Karpas-422 (cell line): ENCODE measurements at regions not wholly inside any gene's neighbourhood (a gene's known extent, or its start where the extent isn't known, plus 50 kb on each side); places are given as distances from the start of the nearest gene placed in this dataset.

ENCODE experiments used
- DNase-seq: peaks from one replicate; pipeline ENCODE4 v3.0.0-alpha.2; 2015
- H2AFZ ChIP-seq: fragments of 200-600 bp; sonication (generic); 2 replicates; pipeline ENCODE4 v1.6.1; 2014; ENCODE audit warnings: antibody characterized with exemption, low read length, mixed read lengths
- H3K27ac ChIP-seq: fragments of 200-600 bp; sonication (generic); 2 replicates; pipeline ENCODE4 v1.5.1; 2014; ENCODE audit warnings: mild to moderate bottlenecking, low read length, moderate library complexity
- H3K27me3 ChIP-seq: fragments of 200-600 bp; sonication (generic); 2 replicates; pipeline ENCODE4 v1.6.1; 2014; ENCODE audit warnings: low read length, mixed read lengths
- H3K36me3 ChIP-seq: fragments of 200-600 bp; sonication (generic); 2 replicates; pipeline ENCODE4 v1.6.1; 2014; ENCODE audit warnings: low read length, mixed read lengths; ENCODE audit not compliant: insufficient read depth
- H3K4me1 ChIP-seq: fragments of 200-600 bp; sonication (generic); 2 replicates; pipeline ENCODE4 v1.6.1; 2014; ENCODE audit warnings: mild to moderate bottlenecking, low read length, mixed read lengths
- H3K4me2 ChIP-seq: fragments of 200-600 bp; sonication (generic); 2 replicates; pipeline ENCODE4 v1.6.1; 2014; ENCODE audit warnings: low read length, low read depth, mild to moderate bottlenecking; ENCODE audit not compliant: poor library complexity, severe bottlenecking
- H3K4me3 ChIP-seq: fragments of 200-600 bp; sonication (generic); 2 replicates; pipeline ENCODE4 v1.5.1; 2014; ENCODE audit warnings: mild to moderate bottlenecking, antibody characterized with exemption, low read length, mixed read lengths
- H3K79me2 ChIP-seq: fragments of 200-600 bp; sonication (generic); 2 replicates; pipeline ENCODE4 v1.6.1; 2014; ENCODE audit warnings: mild to moderate bottlenecking, low read length, mixed read lengths
- H3K9ac ChIP-seq: fragments of 200-600 bp; sonication (generic); 2 replicates; pipeline ENCODE4 v1.6.0; 2014; ENCODE audit warnings: low read length
- H3K9me2 ChIP-seq: fragments of 200-600 bp; sonication (generic), shearing (Covaris generic); replicated peaks from 2 replicates; pipeline ENCODE4 v1.6.0; 2014; ENCODE audit warnings: mild to moderate bottlenecking, low read length, moderate library complexity; ENCODE audit not compliant: insufficient read depth
- H3K9me3 ChIP-seq: fragments of 300-700, 200-600 bp; sonication (generic); 2 replicates; pipeline ENCODE4 v1.6.1; 2014; ENCODE audit warnings: low read length, mixed read lengths
- H4K20me1 ChIP-seq: fragments of 200-600 bp; sonication (generic); 2 replicates; pipeline ENCODE4 v1.6.1; 2014; ENCODE audit warnings: mild to moderate bottlenecking, antibody characterized with exemption, low read length, low read depth; ENCODE audit not compliant: insufficient read depth

DNA sequence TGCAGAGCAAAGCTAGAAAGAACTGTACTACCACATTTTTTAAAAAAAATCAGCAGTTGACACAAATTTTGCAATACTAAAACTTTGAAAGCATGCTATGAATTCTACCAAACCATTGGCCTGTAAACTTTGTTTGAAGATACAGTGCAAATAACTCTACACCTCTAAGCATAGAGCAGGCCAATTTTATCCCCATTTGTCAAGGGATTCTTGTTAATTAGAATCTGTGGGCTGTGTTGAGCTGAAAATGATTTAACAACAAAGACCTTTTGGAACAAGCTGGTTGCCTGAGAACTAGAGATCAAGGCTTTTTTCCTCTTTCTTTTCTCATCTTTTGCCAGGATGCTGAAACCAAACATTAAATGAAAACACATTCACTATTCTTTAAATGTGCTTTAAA lies 886.0 kb upstream of the CDH2 start:
- H4K20me1 ChIP-seq = no peaks in the 10 kb centered on the region
- DNase-seq = no peak

DNA sequence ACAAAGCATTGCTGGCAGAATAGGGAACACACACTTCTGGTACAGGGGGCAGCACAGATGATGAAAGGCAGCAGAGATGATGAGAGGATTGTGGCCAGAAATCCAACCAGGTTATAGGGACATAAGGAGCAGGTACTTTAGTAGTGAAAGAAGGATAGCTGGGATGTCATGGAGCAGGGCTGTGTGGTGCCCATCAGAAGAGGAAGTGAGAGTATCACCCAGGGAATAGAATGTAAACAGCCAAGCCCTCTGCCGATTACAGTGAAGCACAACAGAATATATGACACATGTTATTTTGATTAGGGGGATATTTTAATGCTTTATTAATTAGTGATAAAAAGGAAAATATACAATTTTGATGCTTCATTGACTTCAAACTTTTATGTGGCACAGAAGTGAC lies 883.4 kb upstream of the CDH2 start:
- no peak overlapping the region for H3K4me2 ChIP-seq

More for the DNA sequence above, 886.0 kb upstream of the CDH2 start:
- Histone ChIP-seq H3K4me2 (no peak overlapping the region), H3K27me3 (no peaks in the 10 kb centered on the region), H3K27ac (no peak overlapping the region), H3K79me2 (no peaks in the 10 kb centered on the region), H3K9me3 (peaks cover 30% of the 10 kb centered on the region), H3K36me3 (no peaks in the 10 kb centered on the region), H3K4me3 (no peak overlapping the region), H3K9me2 (no peaks in the 10 kb centered on the region), H2AFZ (no peak overlapping the region), H3K9ac (no peak overlapping the region), H3K4me1 (no peaks in the 10 kb centered on the region)

DNA sequence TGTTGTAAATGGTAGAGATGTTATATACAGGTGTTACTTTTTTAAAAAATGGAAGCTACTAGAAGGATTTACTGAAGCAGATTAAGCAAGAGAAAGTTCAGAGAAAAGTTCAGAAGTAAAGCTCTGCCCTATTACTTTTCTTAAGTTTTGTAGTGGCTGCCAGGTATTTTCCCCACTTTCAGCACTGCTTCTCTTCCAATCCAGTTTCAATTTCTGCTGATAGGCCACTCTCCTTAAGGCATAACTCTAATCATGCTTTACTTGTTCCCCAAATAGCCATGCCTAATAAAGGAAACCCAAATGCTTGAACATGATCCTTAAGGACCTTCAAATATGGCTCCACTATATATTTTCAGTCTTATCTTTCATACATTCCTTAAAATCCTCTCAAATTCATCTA lies 880.8 kb upstream of the CDH2 start:
- Histone ChIP-seq H3K4me1 (no peaks in the 10 kb centered on the region), H2AFZ (no peak overlapping the region), H3K9me3 (peaks cover 15% of the 10 kb centered on the region), H3K79me2 (no peaks in the 10 kb centered on the region), H3K9ac (no peak overlapping the region), H3K27me3 (no peaks in the 10 kb centered on the region), H3K4me2 (no peak overlapping the region), H3K27ac (no peak overlapping the region), H4K20me1 (no peaks in the 10 kb centered on the region), H3K9me2 (no peaks in the 10 kb centered on the region), H3K4me3 (no peak overlapping the region), H3K36me3 (no peaks in the 10 kb centered on the region)
- DNase-seq = no peak

More for the DNA sequence above, 883.4 kb upstream of the CDH2 start:
- no peak overlapping the region for H3K9ac ChIP-seq
- H3K9me3 ChIP-seq = peaks cover 22% of the 10 kb centered on the region
- H2AFZ ChIP-seq = no peak overlapping the region
- no peaks in the 10 kb centered on the region for H3K4me1 ChIP-seq
- H3K36me3 ChIP-seq = no peaks in the 10 kb centered on the region
- H3K27me3 ChIP-seq = no peaks in the 10 kb centered on the region
- no peak for DNase-seq
- H3K79me2 ChIP-seq = no peaks in the 10 kb centered on the region
- no peak overlapping the region for H3K4me3 ChIP-seq
- H3K27ac ChIP-seq = no peak overlapping the region
- H3K9me2 ChIP-seq = no peaks in the 10 kb centered on the region
- H4K20me1 ChIP-seq = no peaks in the 10 kb centered on the region

DNA sequence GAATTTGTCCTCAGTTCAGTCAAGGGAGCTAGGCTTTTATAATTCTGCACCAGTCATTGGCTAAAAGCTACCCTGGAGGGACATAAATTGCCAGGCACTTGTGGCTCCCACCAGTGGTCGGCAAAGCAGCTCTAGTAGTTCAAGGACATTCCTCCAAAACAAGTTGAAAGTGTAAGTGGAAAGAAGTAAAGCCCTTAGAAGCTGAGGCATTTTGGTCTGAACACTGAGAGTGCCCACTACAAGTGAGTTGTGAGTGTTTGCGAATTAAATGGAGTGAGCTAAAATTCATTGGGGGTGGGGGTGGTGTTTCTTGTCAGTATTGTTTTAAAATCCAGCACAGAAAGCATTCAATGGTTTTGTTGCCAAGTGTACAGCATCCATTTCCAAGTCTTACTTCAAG lies 879.9 kb upstream of the CDH2 start:
- Histone ChIP-seq H2AFZ (no peak overlapping the region), H3K36me3 (no peaks in the 10 kb centered on the region), H3K4me3 (no peak overlapping the region), H3K4me2 (no peak overlapping the region), H3K4me1 (no peaks in the 10 kb centered on the region), H3K27me3 (no peaks in the 10 kb centered on the region), H3K9me2 (no peaks in the 10 kb centered on the region), H3K9me3 (peaks cover 15% of the 10 kb centered on the region), H3K79me2 (no peaks in the 10 kb centered on the region), H4K20me1 (no peaks in the 10 kb centered on the region), H3K27ac (no peak overlapping the region), H3K9ac (no peak overlapping the region)
- no peak for DNase-seq

DNA sequence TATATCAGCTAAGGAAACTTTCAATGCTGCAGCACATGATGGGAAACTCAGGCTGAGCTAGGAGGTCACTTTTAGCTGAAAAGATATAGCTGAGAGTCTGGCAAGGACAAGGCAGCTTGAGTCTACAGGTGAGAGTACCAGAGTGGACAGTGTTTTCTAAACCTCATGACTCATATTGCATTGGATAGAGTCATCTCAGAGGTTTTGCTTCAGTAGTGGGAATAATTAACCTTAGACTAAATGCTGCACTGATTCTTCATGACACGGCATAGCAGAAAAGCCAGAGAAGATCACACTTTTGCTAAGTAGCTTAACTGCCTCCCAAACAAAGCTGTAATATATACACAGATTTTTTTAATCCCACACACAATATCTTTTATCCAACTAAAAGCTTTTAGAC lies 865.0 kb upstream of the CDH2 start:
- H3K27me3 ChIP-seq = no peaks in the 10 kb centered on the region
- H3K4me3 ChIP-seq = no peak overlapping the region
- no peak for DNase-seq
- no peak overlapping the region for H3K9ac ChIP-seq
- H3K4me1 ChIP-seq = no peaks in the 10 kb centered on the region
- no peaks in the 10 kb centered on the region for H3K36me3 ChIP-seq
- H3K9me2 ChIP-seq = no peaks in the 10 kb centered on the region
- peaks cover 34% of the 10 kb centered on the region for H3K9me3 ChIP-seq
- H3K4me2 ChIP-seq = no peak overlapping the region
- no peaks in the 10 kb centered on the region for H4K20me1 ChIP-seq
- no peak overlapping the region for H2AFZ ChIP-seq
- H3K79me2 ChIP-seq = no peaks in the 10 kb centered on the region
- no peak overlapping the region for H3K27ac ChIP-seq

DNA sequence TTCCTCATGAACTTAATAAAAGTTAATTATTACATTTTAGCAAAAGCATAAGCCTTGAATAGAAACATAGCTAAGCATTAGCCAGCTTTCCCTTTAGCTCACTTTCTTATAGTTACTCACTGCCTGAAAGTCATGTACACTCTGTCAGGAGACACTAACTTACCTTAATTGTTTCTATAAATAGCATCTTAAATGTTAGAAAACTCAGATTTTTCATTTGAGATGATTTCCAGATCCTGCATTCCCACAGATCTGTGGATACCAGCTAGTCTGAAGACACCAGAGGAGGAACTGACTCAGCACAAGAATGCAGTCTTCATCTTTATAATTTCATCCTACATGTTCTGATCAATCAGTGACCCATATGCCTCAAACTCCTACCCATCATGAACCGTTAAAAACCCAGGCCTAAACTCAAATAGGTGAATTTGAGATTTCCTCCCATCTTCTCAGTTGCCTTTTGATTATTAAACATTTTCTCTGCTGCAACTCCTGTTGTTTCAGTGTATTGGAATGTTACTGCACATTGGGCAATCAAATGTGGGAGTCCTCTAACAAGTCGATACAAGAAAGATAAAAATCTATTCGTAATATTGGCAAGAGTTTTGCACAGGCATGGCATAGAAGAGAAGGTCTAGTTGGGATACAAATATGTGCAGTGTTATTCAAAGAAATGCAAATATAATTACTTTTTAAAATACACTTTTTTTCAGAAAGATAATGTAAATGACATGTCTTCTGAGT lies 857.4 kb upstream of the CDH2 start:
- no peaks in the 10 kb centered on the region for H3K36me3 ChIP-seq
- no peak overlapping the region for H3K9ac ChIP-seq
- no peak overlapping the region for H2AFZ ChIP-seq

DNA sequence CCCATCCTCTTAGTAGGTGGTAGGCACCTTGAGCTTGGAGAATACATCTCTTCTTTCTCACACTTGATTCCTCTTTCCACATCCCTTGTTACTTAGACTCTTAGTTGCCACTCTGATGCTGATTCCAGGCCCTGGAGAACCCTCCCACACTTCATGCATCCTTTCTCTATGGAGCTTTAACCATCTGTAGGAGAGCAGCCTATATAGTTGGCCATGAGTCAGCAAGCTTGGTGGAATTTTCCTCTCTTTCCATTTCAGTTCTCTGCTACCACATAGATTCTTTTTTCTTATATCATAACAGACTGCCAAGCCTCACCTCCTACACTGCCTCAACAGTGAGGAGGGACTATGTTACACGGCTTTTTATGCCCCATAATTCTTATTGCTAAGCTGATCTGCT lies 851.6 kb upstream of the CDH2 start:
- no peak overlapping the region for H3K4me2 ChIP-seq
- H3K79me2 ChIP-seq = no peaks in the 10 kb centered on the region
- H3K9me2 ChIP-seq = no peaks in the 10 kb centered on the region
- H3K4me1 ChIP-seq = no peaks in the 10 kb centered on the region
- no peak for DNase-seq
- peaks cover 27% of the 10 kb centered on the region; the same call in 1 of the 2 replicates for H3K9me3 ChIP-seq
- no peaks in the 10 kb centered on the region for H3K27me3 ChIP-seq
- no peaks in the 10 kb centered on the region for H3K36me3 ChIP-seq
- H2AFZ ChIP-seq = no peak overlapping the region
- H3K9ac ChIP-seq = no peak overlapping the region
- no peaks in the 10 kb centered on the region for H4K20me1 ChIP-seq
- H3K4me3 ChIP-seq = no peak overlapping the region
- H3K27ac ChIP-seq = no peak overlapping the region

More for the DNA sequence above, 857.4 kb upstream of the CDH2 start:
- H3K4me3 ChIP-seq = no peak overlapping the region
- H3K27ac ChIP-seq = no peak overlapping the region
- H3K9me3 ChIP-seq = peaks cover 30% of the 10 kb centered on the region
- H3K4me1 ChIP-seq = no peaks in the 10 kb centered on the region
- no peaks in the 10 kb centered on the region for H3K9me2 ChIP-seq
- no peak overlapping the region for H3K4me2 ChIP-seq
- no peaks in the 10 kb centered on the region for H3K79me2 ChIP-seq
- no peak for DNase-seq
- no peaks in the 10 kb centered on the region for H3K27me3 ChIP-seq
- no peaks in the 10 kb centered on the region for H4K20me1 ChIP-seq

DNA sequence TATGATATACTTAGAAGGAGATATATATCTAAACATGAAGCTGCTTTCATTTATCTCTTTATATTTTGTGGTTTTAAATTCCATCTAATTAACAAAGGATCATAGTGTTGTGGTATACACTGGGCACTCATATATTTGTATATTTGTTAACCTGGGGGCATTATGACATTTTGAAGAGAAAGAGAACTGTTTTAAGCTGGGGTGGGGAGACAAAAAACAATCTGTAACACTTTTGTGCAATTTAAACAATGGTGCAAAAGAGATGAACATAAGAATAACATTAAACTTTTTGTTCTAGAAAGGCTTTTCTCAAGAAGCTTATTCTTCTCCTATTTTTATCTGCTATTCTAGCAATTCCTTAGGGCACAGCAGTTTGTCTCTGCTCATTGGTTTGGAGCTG lies 842.0 kb upstream of the CDH2 start:
- Histone ChIP-seq H2AFZ (no peak overlapping the region), H3K9me3 (peaks cover 39% of the 10 kb centered on the region), H3K9ac (no peak overlapping the region), H3K79me2 (no peaks in the 10 kb centered on the region), H3K9me2 (no peaks in the 10 kb centered on the region), H3K4me1 (no peaks in the 10 kb centered on the region), H3K27ac (no peak overlapping the region), H3K36me3 (no peaks in the 10 kb centered on the region), H4K20me1 (no peaks in the 10 kb centered on the region), H3K27me3 (no peaks in the 10 kb centered on the region), H3K4me3 (no peak overlapping the region), H3K4me2 (no peak overlapping the region)
- no peak for DNase-seq
